Erythroblast (primary cell): ENCODE measurements at regions not wholly inside any gene's neighbourhood (a gene's known extent, or its start where the extent isn't known, plus 50 kb on each side); places are given as distances from the start of the nearest gene placed in this dataset.
"Not testable (repeated sequence)": the region's sequence is repeated elsewhere in the genome, so short reads cannot be mapped to it uniquely, and the experiment has no call there.

Source experiments
- DNase-seq, 2 experiments: peaks; one replicate each; lab custom pipeline; 2025; lab: John Stamatoyannopoulos, UW
- GATA1 ChIP-seq: IDR thresholded peaks from 2 replicates; pipeline ENCODE4 v1.6.1; 2011; ENCODE audit warnings: low read depth, mild to moderate bottlenecking, control low read depth, low read length, moderate library complexity
- POLR2A ChIP-seq: IDR thresholded peaks from 2 replicates; pipeline ENCODE4 v1.6.1; 2011; ENCODE audit warnings: mild to moderate bottlenecking, low read length

- DNase-seq: no peak
- TF ChIP-seq POLR2A: no peak
- TF ChIP-seq GATA1: no peak
Observed at GRCh38 chr12:77228376-77228775, 163.0 kb upstream of the E2F7 start.

- TF ChIP-seq POLR2A: no peak
- TF ChIP-seq GATA1: no peak
- DNase-seq: no peak
Observed at GRCh38 chr12:77226368-77226767, 161.0 kb upstream of the E2F7 start.

- DNase-seq: no peak
- TF ChIP-seq POLR2A: no peak
- no peak for TF ChIP-seq GATA1
Observed at GRCh38 chr12:77225373-77225772, 160.0 kb upstream of the E2F7 start.

GRCh38 chr12:77224346-77224745, 159.0 kb upstream of the E2F7 start:
- no peak for DNase-seq
- TF ChIP-seq POLR2A (no peak), GATA1 (no peak)

GRCh38 chr12:77222336-77222735, 157.0 kb upstream of the E2F7 start:
- no peak for TF ChIP-seq POLR2A
- TF ChIP-seq GATA1: no peak
- DNase-seq: no peak

- DNase-seq: no peak
- TF ChIP-seq GATA1 (no peak), POLR2A (no peak)
Observed at GRCh38 chr12:77220586-77220985, 155.2 kb upstream of the E2F7 start.

GRCh38 chr12:77218278-77218677, 152.9 kb upstream of the E2F7 start:
- no peak for DNase-seq
- no peak for TF ChIP-seq GATA1
- no peak for TF ChIP-seq POLR2A

GRCh38 chr12:77216136-77216535, 150.8 kb upstream of the E2F7 start:
- DNase-seq: not testable (repeated sequence)

GRCh38 chr12:77214136-77214535, 148.8 kb upstream of the E2F7 start:
- DNase-seq: no peak
- no peak for TF ChIP-seq GATA1
- TF ChIP-seq POLR2A: no peak

GRCh38 chr12:77213319-77213718, 147.9 kb upstream of the E2F7 start:
- TF ChIP-seq POLR2A (no peak), GATA1 (no peak)
- DNase-seq: no peak

GRCh38 chr12:77210724-77211123, 145.4 kb upstream of the E2F7 start:
- no peak for DNase-seq
- TF ChIP-seq POLR2A: no peak
- no peak for TF ChIP-seq GATA1

GRCh38 chr12:77204083-77204482, 138.7 kb upstream of the E2F7 start:
- DNase-seq: no peak
- TF ChIP-seq POLR2A (no peak), GATA1 (no peak)

GRCh38 chr12:77202457-77203060, 137.2 kb upstream of the E2F7 start:
- TF ChIP-seq POLR2A (no peak), GATA1 (no peak)
- no peak for DNase-seq

- DNase-seq: no peak
- TF ChIP-seq POLR2A: no peak
- no peak for TF ChIP-seq GATA1
Observed at GRCh38 chr12:77189901-77190416, 124.6 kb upstream of the E2F7 start.

- no peak for DNase-seq
- TF ChIP-seq GATA1 (no peak), POLR2A (no peak)
Observed at GRCh38 chr12:77189458-77189857, 124.1 kb upstream of the E2F7 start.

GRCh38 chr12:77179515-77179914, 114.1 kb upstream of the E2F7 start:
- no peak for DNase-seq
- TF ChIP-seq GATA1 (no peak), POLR2A (no peak)
